Adrenal gland (tissue), 9 donors: ENCODE measurements at regions not wholly inside any gene's neighbourhood (a gene's known extent, or its start where the extent isn't known, plus 50 kb on each side); places are given as distances from the start of the nearest gene placed in this dataset.

ENCODE experiments used
- DNase-seq, 7 donors: peaks; one replicate each; pipeline ENCODE4 v3.0.0-alpha.2; 2019 to 2020
- H3K27ac ChIP-seq, 5 donors: fragments of 200-600 bp; sonication (generic) in 4 of 5; 1 replicate in 3 of 5; 2 replicates in 2 of 5; pipeline versions ENCODE4 v1.5.1 to v1.8.0; 2016 to 2020; ENCODE audit warnings: mild to moderate bottlenecking in 1 of 5
- H3K27me3 ChIP-seq: fragments of 200-600 bp; 2 replicates; pipeline ENCODE4 v1.8.0; 2021
- H3K36me3 ChIP-seq, 2 donors: fragments of 200-600 bp; replicated peaks in 1 of 2; 1 replicate in 1 of 2; 2 replicates in 1 of 2; pipeline versions ENCODE4 v1.5.1 to v1.8.0; 2018 to 2022
- H3K4me1 ChIP-seq, 2 donors: fragments of 200-600 bp; replicated peaks in 1 of 2; 1 replicate in 1 of 2; 2 replicates in 1 of 2; pipeline versions ENCODE4 v1.5.1 to v1.8.0; 2018 to 2021
- H3K4me3 ChIP-seq, 4 donors: fragments of 200-600 bp; sonication (generic) in 3 of 4; one replicate each; pipeline ENCODE4 v1.5.1; 2016 to 2018
- H3K9me3 ChIP-seq, 3 donors: fragments of 200-600 bp; sonication (generic) in 1 of 3; replicated peaks in 1 of 3; 1 replicate in 2 of 3; 2 replicates in 1 of 3; pipeline versions ENCODE4 v1.5.1 to v1.8.0; 2016 to 2021
- POLR2A ChIP-seq, 2 donors: fragments of 450-650 bp; IDR thresholded peaks; one replicate each; pipeline ENCODE4 v1.6.1; 2017; ENCODE audit warnings: antibody characterized with exemption in 2 of 2, mild to moderate bottlenecking in 2 of 2, moderate library complexity in 1 of 2
- WGBS, 4 donors: extraction: QIAGEN DNeasy Blood & Tissue Kit in 2 of 4; methylation state at CpG; one replicate each; pipeline versions ENCODE4 v1.1.5 to v1.1.7; 2013 to 2017; 5-methylcytosine and 5-hydroxymethylcytosine counted together
- intact Hi-C, 2 donors: fragments of 100-400 bp; cut with DNase I; formaldehyde crosslinking; loops; one replicate each; pipeline versions ENCODE4 v1.14.1 to v1.15.0; 2022 to 2023
- TF ChIP-seq, protein P1 (sequence below), 6 experiments: fragments of 450-650 bp in 4 of 6; fragments of 200-600 bp in 2 of 6; sonication (generic) in 1 of 6; IDR thresholded peaks; 1 replicate in 5 of 6; 2 replicates in 1 of 6; pipeline versions ENCODE4 v1.5.1 to v1.8.0; 2016 to 2021; ENCODE audit warnings: antibody characterized with exemption in 6 of 6, mild to moderate bottlenecking in 2 of 6, moderate library complexity in 1 of 6
- donor health status: healthy with polysubstance abuse.
- donor health status: Bipolar disorder and iron deficiency.
- donor health status: DM: yes; HTN: yes; CAD: no.
- donor health status: DM: no; HTN: no; CAD: no.
- donor health status: DM: no; HTN: no; CAD: no.

- no peak for TF ChIP-seq POLR2A (IDR thresholded peaks at IDR 0.05)
- TF ChIP-seq, protein P1, sequence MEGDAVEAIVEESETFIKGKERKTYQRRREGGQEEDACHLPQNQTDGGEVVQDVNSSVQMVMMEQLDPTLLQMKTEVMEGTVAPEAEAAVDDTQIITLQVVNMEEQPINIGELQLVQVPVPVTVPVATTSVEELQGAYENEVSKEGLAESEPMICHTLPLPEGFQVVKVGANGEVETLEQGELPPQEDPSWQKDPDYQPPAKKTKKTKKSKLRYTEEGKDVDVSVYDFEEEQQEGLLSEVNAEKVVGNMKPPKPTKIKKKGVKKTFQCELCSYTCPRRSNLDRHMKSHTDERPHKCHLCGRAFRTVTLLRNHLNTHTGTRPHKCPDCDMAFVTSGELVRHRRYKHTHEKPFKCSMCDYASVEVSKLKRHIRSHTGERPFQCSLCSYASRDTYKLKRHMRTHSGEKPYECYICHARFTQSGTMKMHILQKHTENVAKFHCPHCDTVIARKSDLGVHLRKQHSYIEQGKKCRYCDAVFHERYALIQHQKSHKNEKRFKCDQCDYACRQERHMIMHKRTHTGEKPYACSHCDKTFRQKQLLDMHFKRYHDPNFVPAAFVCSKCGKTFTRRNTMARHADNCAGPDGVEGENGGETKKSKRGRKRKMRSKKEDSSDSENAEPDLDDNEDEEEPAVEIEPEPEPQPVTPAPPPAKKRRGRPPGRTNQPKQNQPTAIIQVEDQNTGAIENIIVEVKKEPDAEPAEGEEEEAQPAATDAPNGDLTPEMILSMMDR (IDR thresholded peaks at IDR 0.05), result no peak
Measured at GRCh38 chrX:139192386-139192961, 338.1 kb upstream of the F9 start.

GRCh38 chrX:139191746-139192385 is 338.7 kb upstream of the F9 start:
- H3K4me3 ChIP-seq, result no peak overlapping the region
- TF ChIP-seq, protein P1 (IDR thresholded peaks at IDR 0.05), result no peak
- no peak for TF ChIP-seq POLR2A (IDR thresholded peaks at IDR 0.05)
- 66 to 81% (median 75%) methylated on average over 6 of the region's 6 CpGs for WGBS, 4 donors
- peaks cover 33% of the 10 kb centered on the region for H3K27me3 ChIP-seq
- DNase-seq, result no peak
- no peak overlapping the region for H3K27ac ChIP-seq
- no peaks in the 10 kb centered on the region for H3K36me3 ChIP-seq
- no peaks in the 10 kb centered on the region for H3K4me1 ChIP-seq
- intact Hi-C loops, result no loop called here
- no peaks in the 10 kb centered on the region for H3K9me3 ChIP-seq

More at GRCh38 chrX:139192386-139192961, 338.1 kb upstream of the F9 start:
- H3K9me3 ChIP-seq, result no peaks in the 10 kb centered on the region
- intact Hi-C loops, result no loop called here
- no peak overlapping the region for H3K27ac ChIP-seq
- H3K36me3 ChIP-seq, result no peaks in the 10 kb centered on the region
- H3K4me3 ChIP-seq, result no peak overlapping the region
- H3K4me1 ChIP-seq, result no peaks in the 10 kb centered on the region
- H3K27me3 ChIP-seq, result peaks cover 39% of the 10 kb centered on the region
- DNase-seq, result no peak
- WGBS, 4 donors, result 56 to 73% (median 61%) methylated on average over 4 to 6 of the region's 6 CpGs

DNA sequence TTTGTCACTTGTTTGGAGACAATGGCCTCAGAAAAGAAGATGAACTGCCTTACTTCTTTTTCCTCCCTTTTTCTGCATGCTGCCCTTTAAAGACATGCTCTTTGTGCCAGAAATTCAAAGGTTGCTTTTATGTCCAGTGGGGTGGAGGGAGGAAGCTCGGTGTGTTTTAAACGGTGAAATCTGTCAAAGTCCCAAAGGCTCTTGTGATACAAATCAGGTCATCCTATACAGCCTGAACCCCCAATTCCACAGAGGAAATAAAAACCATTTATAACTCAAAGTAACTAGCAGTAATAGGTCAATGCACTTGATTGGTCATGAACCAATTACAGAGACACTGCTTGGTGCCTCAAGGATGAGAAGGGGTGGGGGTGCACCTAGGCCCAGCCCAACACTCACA is 339.3 kb upstream of the F9 start:
- DNase-seq, result no peak
- Histone ChIP-seq H3K36me3 (no peaks in the 10 kb centered on the region), H3K4me3 (no peak overlapping the region), H3K27ac (no peak overlapping the region), H3K4me1 (no peaks in the 10 kb centered on the region), H3K27me3 (peaks cover 29% of the 10 kb centered on the region), H3K9me3 (no peaks in the 10 kb centered on the region)
- WGBS, 4 donors, result 54 to 68% (median 63%) methylated on average over 2 of the region's 2 CpGs
- intact Hi-C loops, result no loop called here
- TF ChIP-seq, protein P1 (IDR thresholded peaks at IDR 0.05), result no peak
- no peak for TF ChIP-seq POLR2A (IDR thresholded peaks at IDR 0.05)

- TF ChIP-seq, protein P1 (IDR thresholded peaks at IDR 0.05), result no peak
- TF ChIP-seq POLR2A (IDR thresholded peaks at IDR 0.05), result no peak
- Histone ChIP-seq H3K4me3 (no peak overlapping the region), H3K27ac (no peak overlapping the region), H3K27me3 (no peaks in the 10 kb centered on the region), H3K4me1 (no peaks in the 10 kb centered on the region), H3K9me3 (no peaks in the 10 kb centered on the region), H3K36me3 (no peaks in the 10 kb centered on the region)
- 84 to 92% (median 87%) methylated on average over 4 of the region's 4 CpGs for WGBS, 4 donors
- DNase-seq, result no peak
- intact Hi-C loops, result no loop called here
Measured at GRCh38 chrX:139187738-139188137, 342.8 kb upstream of the F9 start.
